ES-I3 (cell line): ENCODE measurements at regions not wholly inside any gene's neighbourhood (a gene's known extent, or its start where the extent isn't known, plus 50 kb on each side); places are given as distances from the start of the nearest gene placed in this dataset.
"Not testable (repeated sequence)": the region's sequence is repeated elsewhere in the genome, so short reads cannot be mapped to it uniquely, and the experiment has no call there.

ENCODE experiments used
- H3K36me3 ChIP-seq: 2 replicates; pipeline ENCODE4 v1.6.1; 2013; ENCODE audit warnings: mild to moderate bottlenecking, low read length, control low read depth, moderate library complexity; ENCODE audit not compliant: insufficient read depth
- H3K4me1 ChIP-seq: 2 replicates; pipeline ENCODE4 v1.6.1; 2013; ENCODE audit warnings: mild to moderate bottlenecking, control low read depth, low read length; ENCODE audit not compliant: insufficient read depth
- H3K9ac ChIP-seq: 2 replicates; pipeline ENCODE4 v1.6.1; 2013; ENCODE audit warnings: low read depth, mild to moderate bottlenecking, low read length, moderate library complexity
- H3K9me3 ChIP-seq: 2 replicates; pipeline ENCODE4 v1.6.1; 2013; ENCODE audit warnings: mild to moderate bottlenecking, low read length, moderate library complexity; ENCODE audit not compliant: control insufficient read depth, insufficient read depth

DNA sequence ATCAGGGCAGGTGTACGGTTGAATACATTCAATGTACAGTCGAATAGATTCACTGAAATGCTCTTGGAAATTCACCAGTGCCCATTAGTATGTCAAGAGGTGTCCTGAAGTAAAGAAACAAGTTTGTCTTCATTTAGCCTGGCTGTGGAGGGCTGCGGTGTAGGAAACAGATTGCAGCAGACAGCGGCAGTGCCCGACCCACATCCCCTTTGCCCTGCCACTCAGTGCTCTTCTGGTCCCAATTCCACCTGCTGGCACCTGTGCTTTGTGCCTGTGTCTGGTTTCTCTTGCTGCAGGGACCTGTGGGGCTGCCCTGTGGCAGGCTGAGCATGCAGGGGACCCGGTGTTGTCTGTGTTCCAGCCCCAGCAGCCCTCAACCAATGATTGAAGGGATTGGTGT lies 183.7 kb downstream of the RPS24 start:
- no peak overlapping the region for H3K9ac ChIP-seq
- no peaks in the 10 kb centered on the region for H3K9me3 ChIP-seq
- no peaks in the 10 kb centered on the region for H3K4me1 ChIP-seq
- no peaks in the 10 kb centered on the region for H3K36me3 ChIP-seq

DNA sequence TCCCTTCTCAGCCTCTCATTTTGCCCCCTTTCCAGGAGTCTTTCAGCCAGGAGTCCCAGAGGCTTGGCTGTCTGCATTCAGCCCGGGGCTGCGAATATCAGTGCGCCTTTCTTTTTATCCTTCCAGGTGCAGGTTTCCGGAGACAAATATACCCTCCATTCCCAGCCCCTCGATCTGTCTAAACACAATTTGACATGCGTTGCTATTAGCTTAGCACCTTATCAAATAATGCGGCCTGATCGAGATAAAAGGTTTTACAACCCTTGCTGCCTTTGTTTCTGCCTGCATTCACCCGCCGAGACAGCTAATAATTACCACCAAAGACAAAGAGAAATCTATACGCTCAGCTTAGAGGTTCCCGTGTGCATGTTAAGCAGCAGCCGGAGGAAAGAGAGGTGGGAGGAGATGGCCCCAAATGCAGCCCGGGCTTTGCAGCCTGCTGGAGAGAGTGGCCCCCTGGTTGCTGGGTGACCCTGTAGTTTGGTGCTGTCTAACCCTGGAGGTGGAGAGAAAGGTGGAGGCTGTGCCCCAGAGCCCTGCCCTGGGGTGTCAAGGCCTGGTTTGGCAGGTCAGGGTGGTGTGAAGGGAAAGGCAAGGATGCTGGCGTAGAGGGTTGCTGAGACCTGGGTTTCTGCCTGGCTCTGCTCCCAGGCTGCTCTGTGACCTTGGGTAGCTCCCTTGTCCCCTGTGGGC lies 185.3 kb downstream of the RPS24 start:
- H3K9me3 ChIP-seq = no peaks in the 10 kb centered on the region
- no peaks in the 10 kb centered on the region for H3K4me1 ChIP-seq
- H3K9ac ChIP-seq = no peak overlapping the region
- no peaks in the 10 kb centered on the region for H3K36me3 ChIP-seq

DNA sequence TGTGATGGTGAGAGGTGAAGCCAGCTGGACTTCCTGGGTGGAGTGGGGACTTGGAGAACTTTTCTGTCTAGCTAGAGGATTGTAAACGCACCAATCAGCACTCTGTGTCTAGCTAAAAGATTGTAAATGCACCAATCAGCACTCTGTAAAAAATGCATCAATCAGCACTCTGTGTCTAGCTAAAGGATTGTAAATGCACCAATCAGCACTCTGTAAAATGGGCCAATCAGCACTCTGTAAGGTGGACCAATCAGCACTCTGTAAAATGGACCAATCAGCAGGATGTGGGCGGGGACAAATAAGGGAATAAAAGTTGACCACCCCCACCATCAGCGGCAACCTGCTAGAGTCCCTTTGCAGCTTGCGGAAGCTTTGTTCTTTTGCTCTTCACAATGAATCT lies 185.9 kb downstream of the RPS24 start:
- H3K36me3 ChIP-seq, H3K9me3 ChIP-seq, H3K9ac ChIP-seq, H3K4me1 ChIP-seq: not testable (repeated sequence)

DNA sequence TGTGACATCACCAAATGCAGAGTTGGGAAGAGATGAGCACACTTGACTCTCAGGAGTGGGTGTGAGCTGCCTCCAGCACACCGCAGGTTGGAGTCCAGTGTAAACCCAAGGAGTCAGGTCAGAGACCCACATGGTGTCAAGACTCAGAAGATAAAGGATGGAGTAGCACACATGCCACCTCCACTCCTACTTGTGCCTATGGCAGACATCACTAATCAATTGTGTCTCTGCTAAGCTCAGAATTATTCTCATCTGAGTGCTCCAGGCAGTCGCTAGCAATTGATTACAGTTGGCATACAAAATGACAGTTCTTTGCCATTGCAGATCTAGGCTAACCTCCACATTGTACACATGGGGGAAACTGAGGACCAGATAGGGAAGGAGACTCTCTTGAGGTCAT lies 187.1 kb downstream of the RPS24 start:
- no peaks in the 10 kb centered on the region for H3K4me1 ChIP-seq
- no peaks in the 10 kb centered on the region for H3K9me3 ChIP-seq
- H3K36me3 ChIP-seq = no peaks in the 10 kb centered on the region
- H3K9ac ChIP-seq = no peak overlapping the region

DNA sequence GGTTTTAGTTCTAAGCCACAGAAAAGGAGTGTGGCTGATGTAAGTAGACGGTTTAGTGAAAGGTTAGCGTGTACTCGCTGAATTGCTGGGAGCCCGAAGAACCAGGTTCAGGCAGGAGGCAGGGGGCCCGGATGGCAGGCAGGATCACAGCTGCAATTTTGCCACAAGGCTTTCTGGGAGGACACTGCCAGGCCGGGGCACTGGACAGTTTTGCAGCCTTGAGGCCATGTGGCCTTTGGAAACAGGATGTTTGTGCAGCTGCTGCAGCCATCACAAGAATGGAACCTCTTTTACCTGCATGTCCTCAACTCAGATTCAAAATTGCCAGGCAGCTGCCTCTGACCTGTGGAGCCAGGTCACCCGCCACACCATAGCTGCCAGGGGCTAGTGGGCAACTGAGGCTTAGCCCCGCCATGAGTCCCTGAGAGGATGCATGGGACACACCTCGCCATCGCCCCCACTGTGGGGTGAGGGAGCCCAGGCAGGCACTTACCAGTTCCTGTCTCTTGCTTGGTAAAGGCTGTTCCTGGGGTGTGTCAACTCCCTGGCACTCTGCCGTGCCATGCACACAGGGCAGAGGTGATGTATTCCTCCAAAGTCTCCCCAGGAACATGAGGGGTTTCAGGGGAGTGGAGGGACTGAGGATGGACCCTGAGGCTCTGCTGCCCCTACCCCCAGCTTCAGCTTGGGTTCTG lies 188.6 kb downstream of the RPS24 start:
- H3K9ac ChIP-seq = no peak overlapping the region
- no peaks in the 10 kb centered on the region for H3K9me3 ChIP-seq
- H3K4me1 ChIP-seq = no peaks in the 10 kb centered on the region
- H3K36me3 ChIP-seq = no peaks in the 10 kb centered on the region

DNA sequence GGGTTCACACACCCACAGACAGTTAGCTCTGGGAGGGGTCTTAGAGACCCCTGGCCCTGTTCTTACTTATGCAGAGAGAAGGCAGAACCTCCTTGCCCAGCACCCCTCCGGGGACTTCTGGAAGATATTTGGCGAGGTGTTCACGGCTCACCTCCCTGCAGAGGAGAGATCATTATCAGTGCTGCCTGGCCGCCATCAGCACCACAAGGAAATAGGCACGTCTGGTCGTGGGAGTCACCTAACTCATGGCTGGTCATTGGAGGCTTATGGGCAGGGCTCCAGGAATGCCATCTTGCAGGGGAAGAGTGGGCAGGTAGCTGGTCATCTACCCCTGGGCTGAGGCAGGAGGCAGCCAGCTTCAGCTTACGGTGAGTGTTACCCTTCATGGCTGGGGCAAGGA lies 189.4 kb downstream of the RPS24 start:
- H3K4me1 ChIP-seq = no peaks in the 10 kb centered on the region
- no peaks in the 10 kb centered on the region for H3K9me3 ChIP-seq
- H3K9ac ChIP-seq = no peak overlapping the region
- no peaks in the 10 kb centered on the region for H3K36me3 ChIP-seq

DNA sequence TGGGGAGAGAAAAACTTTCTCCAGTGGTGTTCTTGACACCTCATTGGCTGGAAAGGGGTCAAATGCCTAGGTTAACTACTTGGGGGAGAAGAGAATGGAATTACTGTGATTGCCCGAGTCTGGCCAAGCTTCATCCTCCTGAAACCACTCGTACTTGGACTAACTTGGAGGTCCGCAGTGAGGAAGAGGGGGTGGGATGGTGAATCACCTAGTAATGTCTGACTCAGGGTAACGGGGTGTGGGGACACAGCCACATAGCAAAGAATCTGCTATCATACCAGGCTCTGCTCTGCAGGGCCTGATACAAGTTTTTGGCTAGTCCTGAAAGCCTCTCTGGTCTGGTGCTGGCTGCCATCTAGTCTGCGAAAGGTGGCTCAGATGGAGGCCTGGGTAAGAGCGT lies 190.9 kb downstream of the RPS24 start:
- Histone ChIP-seq H3K9me3 (no peaks in the 10 kb centered on the region), H3K9ac (no peak overlapping the region)

DNA sequence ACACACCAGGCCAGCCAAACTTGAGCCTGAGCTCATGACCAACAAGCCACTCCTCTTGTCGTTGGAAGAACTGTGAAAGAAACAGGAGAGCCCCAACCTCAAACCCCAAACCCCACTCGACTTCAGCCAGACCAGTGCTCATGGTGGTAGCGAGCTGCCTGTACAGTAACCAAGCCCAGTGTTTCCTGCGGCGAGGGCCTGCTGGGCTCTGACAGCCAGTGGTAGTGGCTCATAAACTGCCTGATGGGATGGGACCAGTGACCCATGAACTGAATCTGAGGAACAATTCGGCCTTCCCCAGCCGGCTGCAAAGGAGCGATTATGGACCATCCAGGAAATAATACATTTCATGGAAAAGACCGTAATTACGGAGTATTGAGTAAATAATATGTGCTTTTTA lies 191.9 kb downstream of the RPS24 start:
- H3K4me1 ChIP-seq = no peaks in the 10 kb centered on the region
- no peak overlapping the region for H3K9ac ChIP-seq
- no peaks in the 10 kb centered on the region for H3K36me3 ChIP-seq
- H3K9me3 ChIP-seq = no peaks in the 10 kb centered on the region

More for the DNA sequence above, 190.9 kb downstream of the RPS24 start:
- Histone ChIP-seq H3K36me3 (no peaks in the 10 kb centered on the region), H3K4me1 (no peaks in the 10 kb centered on the region)

DNA sequence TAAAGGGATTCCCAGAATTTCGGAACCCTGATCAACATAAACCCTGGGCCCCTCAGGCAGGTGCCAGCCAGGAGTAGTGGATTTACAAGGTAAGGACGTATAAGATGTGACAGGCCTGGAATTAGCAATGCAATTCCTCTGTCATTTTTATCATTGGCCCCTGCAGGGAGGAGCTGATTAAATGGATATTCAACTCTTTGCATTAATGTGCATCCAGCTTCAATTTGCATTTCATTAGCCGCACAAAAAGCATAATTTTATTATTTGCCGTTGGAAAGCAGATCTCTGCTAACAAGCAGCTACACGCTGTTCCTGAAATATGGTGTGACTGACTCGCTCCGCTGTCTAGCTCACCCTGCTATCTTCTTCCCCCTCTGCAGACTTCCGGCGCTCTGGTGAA lies 195.8 kb downstream of the RPS24 start:
- Histone ChIP-seq H3K9ac (no peak overlapping the region), H3K4me1 (no peaks in the 10 kb centered on the region), H3K9me3 (no peaks in the 10 kb centered on the region), H3K36me3 (no peaks in the 10 kb centered on the region)

DNA sequence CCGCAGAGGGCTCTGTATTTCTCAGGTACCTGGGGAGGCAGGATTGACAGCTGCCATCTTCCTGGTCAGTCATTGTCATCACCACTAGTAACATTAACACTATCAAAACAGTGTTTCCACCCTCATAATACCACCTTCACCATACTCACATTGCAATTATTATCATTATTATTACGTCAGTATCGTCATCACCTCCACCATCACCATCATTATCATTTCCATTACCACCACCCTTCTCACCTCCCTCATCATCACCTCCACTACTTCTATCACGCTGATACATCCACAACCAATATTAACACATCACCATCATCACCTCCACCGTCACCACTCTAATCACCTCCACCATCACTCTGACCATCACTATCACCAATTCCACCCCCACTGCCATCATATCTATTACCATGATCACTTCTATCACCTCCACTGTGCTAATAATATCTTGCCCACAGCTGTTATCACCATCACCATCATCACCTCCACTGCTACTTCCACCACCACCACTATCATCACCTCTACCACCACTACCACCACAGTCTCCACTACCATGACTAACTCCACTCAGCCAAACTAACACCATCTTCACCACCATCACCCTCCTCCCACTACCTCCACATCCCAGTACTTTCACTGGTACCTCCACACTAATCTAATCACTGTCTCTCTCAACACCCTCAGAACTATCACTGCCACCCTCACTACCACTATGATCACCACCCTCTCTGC lies 196.4 kb downstream of the RPS24 start:
- H3K9ac ChIP-seq = no peak overlapping the region
- no peaks in the 10 kb centered on the region for H3K9me3 ChIP-seq
- no peaks in the 10 kb centered on the region for H3K4me1 ChIP-seq
- no peaks in the 10 kb centered on the region for H3K36me3 ChIP-seq

DNA sequence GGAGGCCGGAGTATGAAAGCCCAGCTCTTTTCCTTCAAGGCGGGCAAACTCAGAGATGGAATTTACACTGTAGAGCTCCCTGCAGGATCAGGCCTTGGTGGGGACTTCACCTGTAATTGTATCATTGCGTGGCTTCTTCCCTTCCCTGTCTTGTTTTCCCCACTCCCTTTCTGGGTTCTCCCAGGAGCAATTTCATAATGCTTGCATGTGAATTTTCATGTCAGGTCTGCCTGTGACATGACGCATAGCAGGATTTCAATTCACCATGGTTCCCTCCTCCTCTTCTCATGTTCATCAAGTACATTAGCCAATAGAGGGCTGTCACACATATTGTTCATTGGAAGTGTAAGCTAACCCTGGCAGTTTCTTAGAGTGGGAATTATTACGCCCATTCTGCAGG lies 197.7 kb downstream of the RPS24 start:
- Histone ChIP-seq H3K36me3 (no peaks in the 10 kb centered on the region), H3K9me3 (no peaks in the 10 kb centered on the region), H3K4me1 (no peaks in the 10 kb centered on the region), H3K9ac (no peak overlapping the region)

DNA sequence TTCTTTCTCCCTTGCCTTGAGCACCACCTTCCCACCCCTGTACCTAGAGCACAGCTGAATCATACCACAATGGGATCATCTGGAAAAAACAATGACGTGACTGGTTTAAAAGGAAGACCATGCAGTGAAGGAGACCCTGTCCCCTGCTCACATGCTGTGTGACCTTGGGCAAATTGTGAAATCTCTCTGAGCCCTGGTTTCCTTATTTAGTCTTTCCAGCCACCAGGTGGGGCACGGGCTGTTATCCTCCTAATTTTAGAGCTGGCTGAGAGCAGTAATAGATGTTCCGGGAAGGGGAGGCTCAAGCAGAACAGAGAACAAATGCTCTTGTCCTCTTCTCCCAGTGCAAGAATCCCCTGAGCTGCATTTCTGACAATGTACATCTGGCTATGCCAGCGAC lies 198.3 kb downstream of the RPS24 start:
- no peaks in the 10 kb centered on the region for H3K9me3 ChIP-seq
- no peak overlapping the region for H3K9ac ChIP-seq
- H3K36me3 ChIP-seq = no peaks in the 10 kb centered on the region
- no peaks in the 10 kb centered on the region for H3K4me1 ChIP-seq

DNA sequence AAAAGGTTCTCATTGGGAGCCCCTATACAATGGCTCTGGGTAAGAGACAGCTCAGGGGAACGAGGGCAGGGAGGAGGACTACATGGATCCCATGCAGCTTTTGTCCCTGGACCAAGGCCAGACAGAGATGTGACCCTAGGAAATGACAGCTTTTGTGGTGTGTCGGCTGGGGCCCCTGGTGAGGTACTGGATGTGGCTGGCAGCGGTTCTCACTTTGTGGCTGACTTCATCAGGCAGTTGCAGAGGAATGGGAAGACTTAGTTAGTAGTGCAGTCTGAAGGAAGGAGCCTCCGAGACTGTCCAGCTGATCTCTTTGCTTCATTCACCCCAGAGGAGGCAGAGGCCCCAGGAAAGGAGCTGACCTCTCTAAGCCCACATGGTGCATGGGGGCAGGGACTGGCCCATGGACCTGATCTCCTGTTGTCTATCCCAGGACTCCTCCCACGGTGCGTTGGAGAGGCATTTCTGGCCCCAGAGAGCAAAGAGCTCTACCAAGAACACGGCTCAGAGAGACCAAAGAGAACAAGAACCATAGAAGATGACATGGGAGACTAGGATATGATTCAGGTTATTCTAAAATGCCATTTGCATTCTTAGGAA lies 202.9 kb downstream of the RPS24 start:
- H3K4me1 ChIP-seq = no peaks in the 10 kb centered on the region
- no peaks in the 10 kb centered on the region for H3K36me3 ChIP-seq
- no peaks in the 10 kb centered on the region; the same call in none of the 2 replicates for H3K9me3 ChIP-seq
- no peak overlapping the region for H3K9ac ChIP-seq

DNA sequence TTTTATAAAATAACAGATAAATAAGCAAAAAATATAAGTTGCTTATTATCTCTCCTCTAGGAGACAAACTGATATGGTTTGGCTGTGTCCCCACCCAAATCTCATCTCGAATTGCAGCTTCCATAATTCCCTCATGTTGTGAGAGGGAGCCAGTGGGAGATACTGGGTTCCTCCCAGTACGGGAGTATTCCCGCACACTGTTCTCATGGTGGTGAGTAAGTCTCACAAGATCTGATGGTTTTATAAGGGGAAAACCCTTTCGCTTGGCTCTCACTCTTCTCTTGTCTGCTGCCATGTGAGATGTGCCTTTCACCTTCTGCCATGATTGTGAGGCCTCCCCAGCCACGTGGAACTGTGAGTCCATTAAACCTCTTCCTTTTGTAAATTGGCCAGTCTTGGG lies 204.3 kb downstream of the RPS24 start:
- H3K9ac ChIP-seq, H3K9me3 ChIP-seq, H3K36me3 ChIP-seq, H3K4me1 ChIP-seq: not testable (repeated sequence)

DNA sequence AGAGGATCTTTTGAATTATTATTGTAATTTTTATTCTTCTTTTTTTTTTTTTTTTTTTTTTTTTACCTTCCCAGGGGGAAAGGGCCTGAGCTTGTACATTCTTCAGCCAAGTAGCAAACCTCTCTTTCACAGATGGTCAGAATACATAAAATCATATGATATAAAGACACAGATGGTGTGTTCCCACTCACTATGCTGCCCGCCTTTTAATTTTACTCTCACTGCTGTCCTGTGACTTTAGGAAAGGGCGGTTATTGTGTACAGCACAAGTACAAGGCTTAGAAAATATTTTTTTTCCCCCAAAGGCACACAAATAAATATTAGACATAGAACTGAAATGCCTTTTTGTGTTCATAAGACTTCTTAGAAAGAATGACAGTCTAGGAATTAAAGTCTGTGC lies 213.6 kb downstream of the RPS24 start:
- H3K9ac ChIP-seq = no peak overlapping the region
- H3K4me1 ChIP-seq = no peaks in the 10 kb centered on the region
- H3K9me3 ChIP-seq = no peaks in the 10 kb centered on the region; the same call in 1 of the 2 replicates
- no peaks in the 10 kb centered on the region for H3K36me3 ChIP-seq
